ENCODE measurements at regions not wholly inside any gene's neighbourhood (a gene's known extent, or its start where the extent isn't known, plus 50 kb on each side); places are given as distances from the start of the nearest gene placed in this dataset.

- POLR2A ChIA-PET = no interaction called here
These were observed 291.6 kb upstream of the KIAA1217 start for GRCh38 chr10:23917251-23917840.

GRCh38 chr10:23918090-23918723 is 290.7 kb upstream of the KIAA1217 start:
- Histone ChIP-seq H3K27me3 (ENCODE audit: control insufficient read depth in 2 of 2, insufficient read depth in 2 of 2, low read length in 2 of 2) (no peaks in the 10 kb centered on the region), H3K9me1 (replicated peaks; ENCODE audit: control insufficient read depth, extremely low read depth, insufficient read depth, low read length) (no peaks in the 10 kb centered on the region), H3K36me3 (ENCODE audit: control insufficient read depth in 2 of 2, extremely low read depth in 1 of 2, insufficient read depth in 2 of 2, low read length in 2 of 2) (no peaks in the 10 kb centered on the region), H3K9ac (replicated peaks; ENCODE audit: extremely low read depth, insufficient read depth, low read length) (no peak overlapping the region), H2AFZ (ENCODE audit: low read depth, low read length) (no peak overlapping the region), H4K20me1 (replicated peaks; ENCODE audit: control insufficient read depth, extremely low read depth, insufficient read depth, low read length) (no peaks in the 10 kb centered on the region), H3K27ac (ENCODE audit: insufficient read depth, low read depth, low read length) (no peak overlapping the region), H3K4me1 (ENCODE audit: control insufficient read depth, extremely low read depth, insufficient read depth, low read length) (no peaks in the 10 kb centered on the region), H3K4me3 (replicated peaks in 1 of 3; ENCODE audit: insufficient read depth in 1 of 3, low read depth in 1 of 3, low read length in 3 of 3) (no peak overlapping the region), H3K4me2 (ENCODE audit: insufficient read depth, low read length) (no peak overlapping the region), H3K9me3 (replicated peaks; ENCODE audit: control insufficient read depth, insufficient read depth, low read length) (no peaks in the 10 kb centered on the region), H3K79me2 (ENCODE audit: control insufficient read depth, insufficient read depth, low read length) (no peaks in the 10 kb centered on the region)
- dilution Hi-C loops (cut with MboI; ENCODE audit: extremely low pct_ligation_motif_present, low sequenced_read_pairs) (no loop called here), intact Hi-C loops (cut with micrococcal nuclease) (no loop called here)
- no peak for TF ChIP-seq MAX (IDR thresholded peaks at IDR 0.05; ENCODE audit: insufficient read depth, insufficient read length)
- TF ChIP-seq MYC (IDR thresholded peaks at IDR 0.05; ENCODE audit: low read depth, low read length) = no peak
- TF ChIP-seq GATA2 (IDR thresholded peaks at IDR 0.05; ENCODE audit: insufficient read depth, insufficient read length, low read depth, low read length) = no peak
- TF ChIP-seq EZH2 (IDR thresholded peaks at IDR 0.05; ENCODE audit: borderline replicate concordance, low read depth, low read length, severe bottlenecking) = no peak
- no peak for TF ChIP-seq JUN (IDR thresholded peaks at IDR 0.05; ENCODE audit: borderline replicate concordance, insufficient read depth, insufficient read length, low read depth)
- TF ChIP-seq POLR2AphosphoS5 (IDR thresholded peaks at IDR 0.05; ENCODE audit: insufficient read depth, low read depth, low read length) = no peak
- no peak for TF ChIP-seq POLR2A (IDR thresholded peaks at IDR 0.05; ENCODE audit: low read depth, low read length)
- TF ChIP-seq CTCF (IDR thresholded peaks at IDR 0.05; ENCODE audit: extremely low read depth in 1 of 2, insufficient read depth in 1 of 2, low read depth in 1 of 2, low read length in 2 of 2) = no peak
- TF ChIP-seq FOS (IDR thresholded peaks at IDR 0.05; ENCODE audit: borderline replicate concordance, insufficient read depth, low read length) = no peak
- FAIRE-seq (no peak), DNase-seq (ENCODE audit: low read depth, low spot score) (no peak)
- POLR2A ChIA-PET = no interaction called here
- BruUV-seq (replicated peaks) = no TSS peak
- CTCF ChIA-PET = no interaction called here

More at GRCh38 chr10:23917251-23917840, 291.6 kb upstream of the KIAA1217 start:
- H3K36me3 ChIP-seq (ENCODE audit: control insufficient read depth in 2 of 2, extremely low read depth in 1 of 2, insufficient read depth in 2 of 2, low read length in 2 of 2) = no peaks in the 10 kb centered on the region
- no peak overlapping the region for H3K9ac ChIP-seq (replicated peaks; ENCODE audit: extremely low read depth, insufficient read depth, low read length)
- H3K9me3 ChIP-seq (replicated peaks; ENCODE audit: control insufficient read depth, insufficient read depth, low read length) = no peaks in the 10 kb centered on the region
- no peak overlapping the region for H3K4me2 ChIP-seq (ENCODE audit: insufficient read depth, low read length)
- H3K9me1 ChIP-seq (replicated peaks; ENCODE audit: control insufficient read depth, extremely low read depth, insufficient read depth, low read length) = no peaks in the 10 kb centered on the region
- H2AFZ ChIP-seq (ENCODE audit: low read depth, low read length) = no peak overlapping the region
- intact Hi-C loops (cut with micrococcal nuclease) = no loop called here
- TF ChIP-seq FOS (IDR thresholded peaks at IDR 0.05; ENCODE audit: borderline replicate concordance, insufficient read depth, low read length) (no peak), GATA2 (IDR thresholded peaks at IDR 0.05; ENCODE audit: insufficient read depth, insufficient read length, low read depth, low read length) (no peak)
- DNase-seq (ENCODE audit: low read depth, low spot score) (no peak), FAIRE-seq (no peak)
- no peaks in the 10 kb centered on the region for H3K79me2 ChIP-seq (ENCODE audit: control insufficient read depth, insufficient read depth, low read length)
- no peak overlapping the region for H3K4me3 ChIP-seq (replicated peaks in 1 of 3; ENCODE audit: insufficient read depth in 1 of 3, low read depth in 1 of 3, low read length in 3 of 3)
- no peaks in the 10 kb centered on the region for H3K4me1 ChIP-seq (ENCODE audit: control insufficient read depth, extremely low read depth, insufficient read depth, low read length)
- H3K27ac ChIP-seq (ENCODE audit: insufficient read depth, low read depth, low read length) = no peak overlapping the region
- dilution Hi-C loops (cut with MboI; ENCODE audit: extremely low pct_ligation_motif_present, low sequenced_read_pairs) = no loop called here
- H3K27me3 ChIP-seq (ENCODE audit: control insufficient read depth in 2 of 2, insufficient read depth in 2 of 2, low read length in 2 of 2) = no peaks in the 10 kb centered on the region
- CTCF ChIA-PET = no interaction called here
- no TSS peak for BruUV-seq (replicated peaks)
- no peaks in the 10 kb centered on the region for H4K20me1 ChIP-seq (replicated peaks; ENCODE audit: control insufficient read depth, extremely low read depth, insufficient read depth, low read length)
